GM12873 (cell line): ENCODE measurements at regions not wholly inside any gene's neighbourhood (a gene's known extent, or its start where the extent isn't known, plus 50 kb on each side); places are given as distances from the start of the nearest gene placed in this dataset.

Source experiments
- TF ChIP-seq, protein P1 (sequence below): IDR thresholded peaks from 2 replicates; pipeline ENCODE4 v1.5.1; 2012; ENCODE audit warnings: low read depth, mild to moderate bottlenecking, moderate library complexity, low read length, control low read depth; ENCODE audit not compliant: insufficient read depth; ENCODE audit errors: missing control alignments

DNA sequence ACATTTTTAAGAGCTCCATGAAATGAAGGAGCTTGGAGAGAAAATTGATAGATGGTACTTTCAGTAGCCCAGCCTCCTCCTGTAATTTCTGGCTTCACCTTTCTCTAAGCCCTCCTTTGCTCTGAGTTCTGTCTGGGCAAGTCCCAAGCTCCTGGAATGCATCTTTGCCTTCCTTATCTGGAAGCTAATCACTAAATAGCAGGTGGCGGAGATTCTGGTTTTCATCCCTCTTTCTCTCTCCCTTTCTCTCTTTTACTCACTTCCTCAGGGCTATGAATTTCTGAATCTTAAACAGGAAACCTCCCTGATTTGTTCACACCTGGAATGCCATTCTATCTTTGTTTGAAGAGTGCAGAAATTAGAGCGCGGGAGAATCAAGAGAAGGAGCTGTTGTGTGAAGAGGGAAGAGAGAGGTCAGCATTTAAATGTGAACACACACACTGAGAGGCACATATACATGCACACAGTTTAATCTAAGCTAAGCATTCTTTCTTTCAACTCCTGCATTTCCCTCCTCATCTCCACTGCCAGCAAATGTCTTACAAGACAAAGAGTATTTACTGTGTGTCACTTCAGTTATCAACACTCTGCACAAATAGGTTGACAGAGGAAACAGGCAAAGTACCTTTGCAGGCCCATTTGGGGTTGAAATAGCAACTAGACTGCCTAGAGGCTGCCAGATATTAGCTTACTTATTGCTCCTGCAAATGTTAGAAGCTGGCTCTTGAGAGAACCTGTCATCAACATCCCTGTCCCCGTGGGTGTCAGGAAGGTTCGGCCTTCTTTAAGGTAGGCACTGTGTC is 199.4 kb upstream of the CAMK1G start:
- TF ChIP-seq, protein P1, sequence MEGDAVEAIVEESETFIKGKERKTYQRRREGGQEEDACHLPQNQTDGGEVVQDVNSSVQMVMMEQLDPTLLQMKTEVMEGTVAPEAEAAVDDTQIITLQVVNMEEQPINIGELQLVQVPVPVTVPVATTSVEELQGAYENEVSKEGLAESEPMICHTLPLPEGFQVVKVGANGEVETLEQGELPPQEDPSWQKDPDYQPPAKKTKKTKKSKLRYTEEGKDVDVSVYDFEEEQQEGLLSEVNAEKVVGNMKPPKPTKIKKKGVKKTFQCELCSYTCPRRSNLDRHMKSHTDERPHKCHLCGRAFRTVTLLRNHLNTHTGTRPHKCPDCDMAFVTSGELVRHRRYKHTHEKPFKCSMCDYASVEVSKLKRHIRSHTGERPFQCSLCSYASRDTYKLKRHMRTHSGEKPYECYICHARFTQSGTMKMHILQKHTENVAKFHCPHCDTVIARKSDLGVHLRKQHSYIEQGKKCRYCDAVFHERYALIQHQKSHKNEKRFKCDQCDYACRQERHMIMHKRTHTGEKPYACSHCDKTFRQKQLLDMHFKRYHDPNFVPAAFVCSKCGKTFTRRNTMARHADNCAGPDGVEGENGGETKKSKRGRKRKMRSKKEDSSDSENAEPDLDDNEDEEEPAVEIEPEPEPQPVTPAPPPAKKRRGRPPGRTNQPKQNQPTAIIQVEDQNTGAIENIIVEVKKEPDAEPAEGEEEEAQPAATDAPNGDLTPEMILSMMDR, result no peak

DNA sequence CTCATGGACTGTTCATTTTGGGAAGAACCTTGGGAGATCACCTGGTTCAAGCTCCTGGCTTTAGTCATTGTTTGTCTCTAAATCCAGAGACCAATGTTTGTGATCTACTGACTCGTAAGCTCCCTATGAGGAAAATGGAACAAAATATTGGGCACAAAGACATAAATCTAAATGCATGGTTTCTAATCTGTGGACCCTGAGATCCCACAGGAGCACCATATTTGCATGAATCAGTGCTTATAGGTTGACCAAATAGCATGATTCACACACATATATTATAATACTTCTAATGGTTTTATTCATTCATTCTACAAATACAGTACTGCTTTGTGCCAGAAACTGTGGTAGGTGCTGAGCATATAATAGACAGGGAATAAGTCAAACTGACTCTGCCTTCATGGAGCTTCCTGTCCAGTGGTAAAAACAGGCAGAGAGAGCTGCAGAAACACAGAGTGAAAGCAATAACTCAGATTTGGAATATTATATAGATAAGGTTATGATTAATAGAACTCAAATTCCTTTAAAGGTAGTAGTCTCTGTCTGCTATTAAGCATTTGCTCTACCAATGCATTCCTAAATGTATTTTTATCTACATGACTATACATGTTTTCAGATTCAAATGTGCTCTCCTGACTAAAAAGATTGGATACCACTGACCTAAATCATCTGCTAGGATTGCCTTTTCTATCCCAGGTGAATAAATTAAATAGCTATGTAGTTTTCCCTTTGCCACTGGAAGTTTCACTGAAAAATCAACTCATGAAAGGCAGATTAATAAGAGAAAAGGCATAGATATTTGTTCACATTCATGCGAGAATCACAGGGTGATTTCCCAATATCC is 198.6 kb upstream of the CAMK1G start:
- TF ChIP-seq, protein P1, result no peak

DNA sequence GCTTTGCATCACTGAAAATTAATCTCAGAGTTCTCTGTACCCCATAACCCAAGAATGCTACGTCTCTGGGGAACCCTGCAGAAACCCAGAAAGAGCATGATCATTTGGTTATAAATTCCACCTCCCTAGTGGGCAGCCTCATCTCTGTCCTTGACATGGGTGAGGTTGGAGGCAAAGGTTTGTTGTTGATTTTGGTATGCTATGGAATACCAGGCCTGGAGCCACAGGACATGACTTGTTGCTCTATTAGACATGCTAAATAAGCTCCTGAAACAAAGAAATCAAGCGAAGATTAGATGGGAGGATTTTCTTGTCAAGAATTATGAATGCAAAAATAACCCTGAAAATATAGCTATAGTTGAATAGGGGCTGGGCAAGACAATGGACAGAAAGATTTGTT is 197.4 kb upstream of the CAMK1G start:
- TF ChIP-seq, protein P1, result no peak

DNA sequence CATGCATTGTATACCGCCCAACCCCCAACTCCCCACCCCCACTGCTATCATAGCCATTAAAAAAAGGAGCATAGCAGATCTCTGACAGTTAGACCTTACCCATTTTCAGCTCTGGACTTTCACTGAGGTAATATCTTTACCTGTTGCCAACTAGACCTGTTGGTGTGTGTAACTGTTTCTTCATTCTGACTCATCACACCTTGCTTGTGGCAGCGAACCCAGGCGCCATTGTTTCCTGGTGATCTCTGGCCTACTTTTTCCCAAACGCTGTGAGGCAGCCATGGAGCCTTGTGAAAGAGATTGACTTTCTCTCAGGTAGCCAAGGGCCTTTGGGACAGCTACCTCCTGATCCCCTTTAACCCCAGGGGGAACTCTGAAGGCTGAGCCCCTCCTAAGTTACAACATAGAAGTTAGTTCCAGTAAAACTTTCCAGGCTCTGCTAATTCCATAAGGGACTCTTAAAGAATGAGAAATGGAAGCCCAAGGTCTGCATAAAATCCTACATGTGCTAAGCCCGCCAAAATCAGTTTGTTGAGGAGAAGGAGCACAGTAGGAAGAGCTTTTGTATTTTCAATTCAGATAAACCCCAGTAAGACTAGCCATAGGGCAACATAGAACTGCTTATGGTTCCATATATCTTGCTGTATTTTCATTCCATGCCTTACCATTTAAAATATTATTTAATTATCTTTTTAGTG is 196.1 kb upstream of the CAMK1G start:
- TF ChIP-seq, protein P1, result no peak

DNA sequence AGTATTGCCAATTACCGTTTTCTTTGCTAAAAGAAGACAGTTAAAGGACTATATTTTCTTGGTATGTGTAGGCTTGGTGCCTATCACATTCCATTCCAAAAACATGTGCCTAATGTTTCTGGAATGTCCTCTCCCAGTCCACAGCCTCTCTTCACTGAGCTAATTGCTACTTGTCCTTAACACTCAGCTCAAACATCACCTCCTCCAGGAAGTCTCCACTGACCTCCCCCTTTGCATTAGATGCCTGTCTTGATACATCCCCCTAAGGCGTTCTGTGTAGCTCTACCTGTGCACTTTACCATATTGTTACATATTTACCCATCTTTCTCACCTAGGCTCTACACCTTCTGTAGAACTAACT is 195.6 kb upstream of the CAMK1G start:
- TF ChIP-seq, protein P1, result no peak

DNA sequence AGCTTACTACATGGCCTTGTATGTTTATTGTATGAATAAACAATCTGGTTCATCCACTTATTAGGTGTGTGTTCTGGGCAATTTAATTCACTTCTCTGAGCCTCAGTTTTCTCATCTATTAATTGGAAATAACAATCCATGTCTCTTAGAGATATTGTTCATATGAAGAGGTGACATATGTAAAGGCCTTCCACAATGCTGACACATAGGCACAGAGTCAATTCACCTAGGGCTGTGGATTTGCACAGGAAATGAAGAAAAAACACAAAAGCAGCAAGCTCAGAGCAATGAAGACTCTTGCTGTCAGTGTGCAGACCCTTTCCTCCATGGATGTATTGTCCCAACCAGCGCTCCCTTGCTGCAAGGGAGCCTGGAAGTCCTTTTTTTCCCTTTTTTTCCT is 195.2 kb upstream of the CAMK1G start:
- TF ChIP-seq, protein P1, result no peak

DNA sequence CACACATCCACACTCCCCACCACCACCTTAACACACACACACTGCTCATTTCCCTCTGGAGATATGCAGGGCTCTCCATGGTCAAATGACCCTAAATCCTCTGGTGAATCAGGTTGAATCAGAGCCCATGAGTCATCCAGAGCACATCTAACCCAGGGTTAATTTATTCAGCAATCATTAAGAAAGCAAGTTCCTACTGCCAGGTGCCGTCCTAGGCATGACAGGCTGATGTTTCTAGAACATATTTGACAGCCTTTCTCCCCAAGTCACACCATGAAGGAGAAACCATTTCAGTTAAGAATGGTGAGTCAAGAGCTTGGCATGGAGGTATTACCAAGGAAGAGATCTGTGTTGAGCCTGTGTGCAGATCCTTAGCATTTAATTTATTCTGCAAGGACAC is 194.3 kb upstream of the CAMK1G start:
- TF ChIP-seq, protein P1, result no peak
